ENCODE measurements at regions not wholly inside any gene's neighbourhood (a gene's known extent, or its start where the extent isn't known, plus 50 kb on each side); places are given as distances from the start of the nearest gene placed in this dataset.

DNA sequence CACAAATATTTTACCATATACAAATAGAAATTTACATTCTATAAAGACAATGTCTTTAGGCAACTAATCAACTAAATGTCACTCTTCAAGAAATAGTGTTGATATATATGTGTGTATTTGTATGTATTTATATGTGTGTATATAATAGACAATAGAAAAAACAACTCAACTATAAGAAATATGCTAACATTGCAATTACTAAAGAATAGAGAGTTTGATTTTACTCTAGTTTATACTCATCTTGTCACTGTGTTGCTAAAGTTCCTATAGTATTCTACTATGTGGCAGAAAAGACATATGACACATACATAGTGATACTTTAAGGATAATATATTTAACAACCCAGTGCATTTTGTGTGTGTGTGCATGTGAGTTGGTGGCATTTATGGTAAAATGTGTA is 1728.3 kb downstream of the PLA2G4A start:
- no peak for TF ChIP-seq POLR2A (IDR thresholded peaks at IDR 0.05)
- TF ChIP-seq, protein P1, sequence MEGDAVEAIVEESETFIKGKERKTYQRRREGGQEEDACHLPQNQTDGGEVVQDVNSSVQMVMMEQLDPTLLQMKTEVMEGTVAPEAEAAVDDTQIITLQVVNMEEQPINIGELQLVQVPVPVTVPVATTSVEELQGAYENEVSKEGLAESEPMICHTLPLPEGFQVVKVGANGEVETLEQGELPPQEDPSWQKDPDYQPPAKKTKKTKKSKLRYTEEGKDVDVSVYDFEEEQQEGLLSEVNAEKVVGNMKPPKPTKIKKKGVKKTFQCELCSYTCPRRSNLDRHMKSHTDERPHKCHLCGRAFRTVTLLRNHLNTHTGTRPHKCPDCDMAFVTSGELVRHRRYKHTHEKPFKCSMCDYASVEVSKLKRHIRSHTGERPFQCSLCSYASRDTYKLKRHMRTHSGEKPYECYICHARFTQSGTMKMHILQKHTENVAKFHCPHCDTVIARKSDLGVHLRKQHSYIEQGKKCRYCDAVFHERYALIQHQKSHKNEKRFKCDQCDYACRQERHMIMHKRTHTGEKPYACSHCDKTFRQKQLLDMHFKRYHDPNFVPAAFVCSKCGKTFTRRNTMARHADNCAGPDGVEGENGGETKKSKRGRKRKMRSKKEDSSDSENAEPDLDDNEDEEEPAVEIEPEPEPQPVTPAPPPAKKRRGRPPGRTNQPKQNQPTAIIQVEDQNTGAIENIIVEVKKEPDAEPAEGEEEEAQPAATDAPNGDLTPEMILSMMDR (IDR thresholded peaks at IDR 0.05): no peak

Measured in esophagus squamous epithelium (tissue), 4 donors.